Astrocyte (in vitro differentiated cells and primary cell): ENCODE measurements at regions not wholly inside any gene's neighbourhood (a gene's known extent, or its start where the extent isn't known, plus 50 kb on each side); places are given as distances from the start of the nearest gene placed in this dataset.
"Not testable (repeated sequence)": the region's sequence is repeated elsewhere in the genome, so short reads cannot be mapped to it uniquely, and the experiment has no call there.

Experiments used
- CTCF ChIP-seq: IDR thresholded peaks from 2 replicates; pipeline ENCODE4 v1.5.1; 2011; ENCODE audit warnings: low read depth, mild to moderate bottlenecking, inconsistent platforms, low read length, moderate library complexity; ENCODE audit not compliant: insufficient read depth
- EZH2 ChIP-seq: IDR thresholded peaks from 2 replicates; pipeline ENCODE4 v1.6.1; 2012; ENCODE audit warnings: mild to moderate bottlenecking, low read length, inconsistent platforms; ENCODE audit not compliant: insufficient read depth

- TF ChIP-seq EZH2, CTCF: not testable (repeated sequence)
Observed at GRCh38 chr17:22551695-22552415, 859.5 kb downstream of the KCNJ18 start.
